ENCODE measurements at regions not wholly inside any gene's neighbourhood (a gene's known extent, or its start where the extent isn't known, plus 50 kb on each side); places are given as distances from the start of the nearest gene placed in this dataset.

DNA sequence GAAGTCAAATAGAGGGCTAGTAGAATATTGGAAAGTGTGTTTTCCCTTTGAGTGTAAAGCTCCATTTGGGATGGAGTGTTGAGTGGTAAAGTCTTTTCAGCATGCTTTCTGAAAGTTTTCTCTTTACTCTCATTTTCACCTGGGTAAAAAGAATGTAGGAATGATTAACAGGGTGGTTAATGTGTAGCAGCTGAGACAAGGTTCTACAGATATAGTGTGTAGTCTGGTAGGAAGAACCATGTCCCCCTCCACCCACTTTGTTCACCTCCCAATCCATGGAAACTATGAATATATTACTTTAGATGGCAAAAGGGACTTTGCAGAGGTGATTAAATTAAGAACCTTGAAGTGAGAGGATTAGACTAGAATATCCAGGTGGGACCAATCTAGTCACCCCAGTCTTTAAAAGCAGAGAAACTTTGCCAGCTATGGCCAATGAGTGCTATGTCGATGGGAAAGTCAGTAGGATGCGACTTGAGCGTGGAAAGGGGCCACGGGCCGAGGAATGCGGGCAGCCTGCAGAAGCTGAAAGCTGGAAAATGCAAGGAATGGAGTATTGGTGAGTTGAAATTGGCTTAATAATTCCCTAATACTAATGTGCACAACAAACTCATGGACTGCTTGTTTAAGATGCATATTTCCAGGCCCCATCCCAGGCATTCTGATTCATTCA lies 166.3 kb upstream of the AHR start:
- Mint-ChIP-seq H3K4me3 (no peak overlapping the region), H3K27me3 (no peaks in the 10 kb centered on the region), H3K27ac (no peak overlapping the region), H3K4me1 (peaks cover 9% of the 10 kb centered on the region), H3K9me3 (ENCODE audit: insufficient read depth) (no peaks in the 10 kb centered on the region)
- H3K27me3 ChIP-seq (replicated peaks in 1 of 4; ENCODE audit: control extremely low read depth in 1 of 4, control insufficient read depth in 3 of 4, insufficient read depth in 4 of 4, low read length in 3 of 4), result no peaks in the 10 kb centered on the region
- H2AFZ ChIP-seq (ENCODE audit: insufficient read depth, low read depth, low read length, poor library complexity, severe bottlenecking), result no peak overlapping the region
- no peaks in the 10 kb centered on the region for H3K4me1 ChIP-seq (ENCODE audit: control insufficient read depth in 2 of 2, insufficient read depth in 2 of 2, low read length in 2 of 2)
- H3K36me3 ChIP-seq (replicated peaks in 1 of 2; ENCODE audit: control extremely low read depth in 1 of 2, control insufficient read depth in 1 of 2, extremely low read depth in 1 of 2, insufficient read depth in 2 of 2, low read length in 1 of 2), result no peaks in the 10 kb centered on the region
- H3K9me3 ChIP-seq (ENCODE audit: control extremely low read depth in 1 of 3, control insufficient read depth in 2 of 3, insufficient read depth in 1 of 3, low read length in 2 of 3), result no peaks in the 10 kb centered on the region
- H3K4me3 ChIP-seq (ENCODE audit: control extremely low read depth in 1 of 5, extremely low read depth in 1 of 5, insufficient read depth in 1 of 5, low read depth in 2 of 5, low read length in 4 of 5), result no peak overlapping the region
- ATAC-seq (ENCODE audit: low read depth), result no peak
- intact Hi-C loops (cut with micrococcal nuclease), result no loop called here
- H3K79me2 ChIP-seq (ENCODE audit: control insufficient read depth, insufficient read depth, low read length), result no peaks in the 10 kb centered on the region
- H3K9ac ChIP-seq (ENCODE audit: low read length), result no peak overlapping the region
- H4K20me1 ChIP-seq (ENCODE audit: control insufficient read depth, insufficient read depth, low read length, poor library complexity, severe bottlenecking), result no peaks in the 10 kb centered on the region
- ChIA-PET POLR2A (no interaction called here), CTCF (no interaction called here)
- TF ChIP-seq EZH2 (IDR thresholded peaks at IDR 0.05; ENCODE audit: borderline replicate concordance, insufficient read depth, low read depth, low read length, poor library complexity, severe bottlenecking), result no peak
- TF ChIP-seq, protein P1, sequence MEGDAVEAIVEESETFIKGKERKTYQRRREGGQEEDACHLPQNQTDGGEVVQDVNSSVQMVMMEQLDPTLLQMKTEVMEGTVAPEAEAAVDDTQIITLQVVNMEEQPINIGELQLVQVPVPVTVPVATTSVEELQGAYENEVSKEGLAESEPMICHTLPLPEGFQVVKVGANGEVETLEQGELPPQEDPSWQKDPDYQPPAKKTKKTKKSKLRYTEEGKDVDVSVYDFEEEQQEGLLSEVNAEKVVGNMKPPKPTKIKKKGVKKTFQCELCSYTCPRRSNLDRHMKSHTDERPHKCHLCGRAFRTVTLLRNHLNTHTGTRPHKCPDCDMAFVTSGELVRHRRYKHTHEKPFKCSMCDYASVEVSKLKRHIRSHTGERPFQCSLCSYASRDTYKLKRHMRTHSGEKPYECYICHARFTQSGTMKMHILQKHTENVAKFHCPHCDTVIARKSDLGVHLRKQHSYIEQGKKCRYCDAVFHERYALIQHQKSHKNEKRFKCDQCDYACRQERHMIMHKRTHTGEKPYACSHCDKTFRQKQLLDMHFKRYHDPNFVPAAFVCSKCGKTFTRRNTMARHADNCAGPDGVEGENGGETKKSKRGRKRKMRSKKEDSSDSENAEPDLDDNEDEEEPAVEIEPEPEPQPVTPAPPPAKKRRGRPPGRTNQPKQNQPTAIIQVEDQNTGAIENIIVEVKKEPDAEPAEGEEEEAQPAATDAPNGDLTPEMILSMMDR (IDR thresholded peaks at IDR 0.05), result no peak
- H3K27ac ChIP-seq (ENCODE audit: low read length in 2 of 2), result no peak overlapping the region
- 98% methylated on average over 6 of the region's 6 CpGs for WGBS (ENCODE audit: insufficient coverage)
- H3K4me2 ChIP-seq (replicated peaks; ENCODE audit: low read depth, low read length, poor library complexity, severe bottlenecking), result no peak overlapping the region
- DNase-seq, result no peak

DNA sequence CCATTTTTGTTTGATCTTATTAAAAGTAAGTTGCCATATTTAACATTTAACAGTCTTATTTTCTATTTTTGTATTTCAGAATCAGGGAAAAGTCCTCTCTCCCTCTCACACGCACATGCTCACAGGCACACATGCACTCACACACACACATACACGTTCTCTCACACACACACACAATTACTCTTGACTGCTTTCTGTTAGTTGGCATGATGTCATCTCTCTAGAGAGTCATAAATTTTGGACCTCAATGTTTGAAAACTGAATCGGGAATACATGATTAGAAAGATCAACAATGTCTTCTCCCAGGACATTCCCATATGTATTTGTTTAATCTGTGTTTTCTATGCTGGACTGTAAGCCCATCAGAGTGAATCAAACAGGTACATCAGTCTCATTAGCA lies 165.7 kb upstream of the AHR start:
- H3K9me3 ChIP-seq (ENCODE audit: control extremely low read depth in 1 of 3, control insufficient read depth in 2 of 3, insufficient read depth in 1 of 3, low read length in 2 of 3), result no peaks in the 10 kb centered on the region
- no peak overlapping the region for H2AFZ ChIP-seq (ENCODE audit: insufficient read depth, low read depth, low read length, poor library complexity, severe bottlenecking)
- 100% methylated on average over 2 of the region's 3 CpGs for WGBS (ENCODE audit: insufficient coverage)
- Mint-ChIP-seq H3K9me3 (ENCODE audit: insufficient read depth) (no peaks in the 10 kb centered on the region), H3K4me3 (no peak overlapping the region), H3K27me3 (no peaks in the 10 kb centered on the region), H3K27ac (no peak overlapping the region), H3K4me1 (peaks cover 10% of the 10 kb centered on the region)
- CTCF ChIA-PET, result no interaction called here
- H3K79me2 ChIP-seq (ENCODE audit: control insufficient read depth, insufficient read depth, low read length), result no peaks in the 10 kb centered on the region
- TF ChIP-seq, protein P1 (IDR thresholded peaks at IDR 0.05), result no peak
- no peak for TF ChIP-seq EZH2 (IDR thresholded peaks at IDR 0.05; ENCODE audit: borderline replicate concordance, insufficient read depth, low read depth, low read length, poor library complexity, severe bottlenecking)
- H3K27me3 ChIP-seq (replicated peaks in 1 of 4; ENCODE audit: control extremely low read depth in 1 of 4, control insufficient read depth in 3 of 4, insufficient read depth in 4 of 4, low read length in 3 of 4), result no peaks in the 10 kb centered on the region
- no peak for DNase-seq
- no peaks in the 10 kb centered on the region for H3K4me1 ChIP-seq (ENCODE audit: control insufficient read depth in 2 of 2, insufficient read depth in 2 of 2, low read length in 2 of 2)
- no peaks in the 10 kb centered on the region for H4K20me1 ChIP-seq (ENCODE audit: control insufficient read depth, insufficient read depth, low read length, poor library complexity, severe bottlenecking)
- H3K36me3 ChIP-seq (replicated peaks in 1 of 2; ENCODE audit: control extremely low read depth in 1 of 2, control insufficient read depth in 1 of 2, extremely low read depth in 1 of 2, insufficient read depth in 2 of 2, low read length in 1 of 2), result no peaks in the 10 kb centered on the region
- intact Hi-C loops (cut with micrococcal nuclease), result no loop called here
- H3K4me2 ChIP-seq (replicated peaks; ENCODE audit: low read depth, low read length, poor library complexity, severe bottlenecking), result no peak overlapping the region
- POLR2A ChIA-PET, result no interaction called here
- no peak overlapping the region for H3K4me3 ChIP-seq (ENCODE audit: control extremely low read depth in 1 of 5, extremely low read depth in 1 of 5, insufficient read depth in 1 of 5, low read depth in 2 of 5, low read length in 4 of 5)
- no peak overlapping the region for H3K9ac ChIP-seq (ENCODE audit: low read length)
- no peak for ATAC-seq (ENCODE audit: low read depth)
- no peak overlapping the region for H3K27ac ChIP-seq (ENCODE audit: low read length in 2 of 2)

Data from B cell (primary cell).